Stimulated activated naive B cell treated with anti-CD40 and anti-IgM and Interleukin-4, amounts not matched to agents 10 μg/mL and 1 μg/mL and 100 μg/mL, for 72 hours (primary cell): ENCODE measurements at regions not wholly inside any gene's neighbourhood (a gene's known extent, or its start where the extent isn't known, plus 50 kb on each side); places are given as distances from the start of the nearest gene placed in this dataset.

Source experiments
- ATAC-seq, 2 donors: fragments of 150-1000 bp; cut with Tn5 transposase; replicated peaks; 2 replicates each; pipeline ENCODE4 v1.10.0; 2021; ENCODE audit warnings: moderate library complexity in 1 of 2
- DNase-seq: peaks from one replicate; pipeline ENCODE4 v3.0.0; 2021
- H3K27ac Mint-ChIP-seq: one replicate; pipeline ENCODE4 v1.8.0; 2022; ENCODE audit warnings: mild to moderate bottlenecking, mixed read lengths
- H3K27me3 Mint-ChIP-seq, 2 donors: one replicate each; pipeline ENCODE4 v1.8.0; 2022; ENCODE audit warnings: mixed read lengths in 2 of 2
- H3K36me3 Mint-ChIP-seq, 2 donors: one replicate each; pipeline ENCODE4 v1.8.0; 2022; ENCODE audit warnings: mixed read lengths in 2 of 2, mild to moderate bottlenecking in 1 of 2
- H3K4me1 Mint-ChIP-seq, 2 donors: one replicate each; pipeline ENCODE4 v1.8.0; 2022; ENCODE audit warnings: mixed read lengths in 2 of 2, mild to moderate bottlenecking in 1 of 2
- H3K4me3 Mint-ChIP-seq, 2 donors: one replicate each; pipeline ENCODE4 v1.8.0; 2022; ENCODE audit warnings: mild to moderate bottlenecking in 2 of 2, mixed read lengths in 2 of 2, moderate library complexity in 1 of 2
- H3K9me3 Mint-ChIP-seq, 2 donors: one replicate each; pipeline ENCODE4 v1.8.0; 2022; ENCODE audit warnings: mixed read lengths in 2 of 2, mild to moderate bottlenecking in 1 of 2

DNA sequence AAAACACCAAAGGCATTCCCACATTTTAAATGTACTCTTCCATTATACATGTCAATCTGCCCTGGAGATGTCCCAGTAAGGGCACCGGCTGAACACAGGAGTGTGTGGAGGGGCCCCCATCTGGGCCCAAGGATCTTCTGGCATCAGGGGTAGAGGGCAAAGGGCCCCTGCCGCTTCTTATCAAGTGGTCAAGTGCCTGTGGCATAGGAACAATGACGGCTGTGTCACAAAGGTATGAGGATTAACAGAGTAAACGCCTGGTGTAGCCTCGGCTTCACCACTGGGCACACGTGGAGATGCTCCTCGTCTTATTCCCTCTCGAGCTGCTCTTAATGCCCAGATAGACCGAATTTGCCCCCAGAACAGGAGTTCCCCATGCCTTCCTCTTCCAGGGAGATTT, 169.7 kb upstream of the GLI2 start:
- no peak for DNase-seq
- Mint-ChIP-seq H3K27ac (no peak overlapping the region), H3K9me3 (no peaks in the 10 kb centered on the region), H3K4me1 (no peaks in the 10 kb centered on the region), H3K4me3 (no peak overlapping the region), H3K27me3 (no peaks in the 10 kb centered on the region), H3K36me3 (no peaks in the 10 kb centered on the region)
- no peak for ATAC-seq

DNA sequence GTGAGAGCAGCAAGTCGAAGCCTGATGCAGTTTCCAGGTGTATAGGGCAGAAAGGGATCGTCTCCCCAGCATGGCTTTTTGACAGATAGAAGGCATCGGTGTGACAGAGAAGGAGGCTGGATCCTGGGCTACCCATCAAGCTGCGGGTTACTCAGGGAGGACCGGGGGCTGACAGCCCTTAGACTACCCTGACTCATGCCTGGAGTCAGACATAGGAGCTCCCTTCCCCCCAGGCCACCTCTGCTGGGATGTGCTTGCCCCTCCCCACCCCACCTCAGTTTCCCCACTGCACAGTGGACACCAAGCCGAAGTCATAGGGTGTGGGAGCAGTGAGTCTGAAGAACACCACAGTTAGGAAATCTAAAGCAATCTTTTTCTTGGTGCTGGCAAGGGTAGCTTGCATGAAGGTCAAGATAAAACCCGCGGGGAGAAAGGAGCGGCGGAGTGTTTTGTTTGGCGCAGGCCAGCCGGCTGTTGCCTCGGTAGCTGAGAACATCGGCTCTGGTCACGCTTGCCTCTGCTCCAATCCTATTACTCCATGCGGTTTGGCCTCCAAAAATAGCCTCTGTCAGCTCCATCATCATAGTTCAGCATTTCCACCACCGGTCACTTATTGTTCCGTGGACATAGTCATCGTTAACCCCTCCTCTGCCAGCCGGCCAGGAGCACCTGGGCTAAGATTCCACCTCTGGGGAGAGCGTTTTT, 169.2 kb upstream of the GLI2 start:
- H3K27ac Mint-ChIP-seq, result no peak overlapping the region
- H3K4me3 Mint-ChIP-seq, result no peak overlapping the region
- H3K9me3 Mint-ChIP-seq, result no peaks in the 10 kb centered on the region
- H3K36me3 Mint-ChIP-seq, result no peaks in the 10 kb centered on the region
- no peaks in the 10 kb centered on the region for H3K4me1 Mint-ChIP-seq
- H3K27me3 Mint-ChIP-seq, result no peaks in the 10 kb centered on the region
- ATAC-seq (no peak), DNase-seq (no peak)

DNA sequence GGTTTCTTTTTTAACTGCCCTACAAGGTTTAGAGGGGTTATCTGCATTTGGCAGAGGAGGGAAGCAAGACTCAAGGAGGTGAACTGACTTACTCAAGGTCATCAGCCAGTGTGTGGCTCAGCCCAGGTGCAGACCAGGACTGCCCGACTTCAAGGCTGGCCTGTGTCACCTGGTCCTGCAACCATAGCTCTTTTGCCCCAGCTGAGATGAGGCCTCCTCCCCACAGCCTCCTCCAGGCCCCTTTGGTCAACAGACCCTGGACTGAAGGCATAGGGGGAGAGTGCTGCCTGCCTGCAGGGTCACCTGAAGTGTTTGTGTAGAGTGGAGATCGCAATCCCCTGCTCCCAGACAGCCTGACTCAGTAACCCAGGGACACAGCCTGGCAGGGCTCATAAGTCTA, 168.5 kb upstream of the GLI2 start:
- DNase-seq, result no peak

DNA sequence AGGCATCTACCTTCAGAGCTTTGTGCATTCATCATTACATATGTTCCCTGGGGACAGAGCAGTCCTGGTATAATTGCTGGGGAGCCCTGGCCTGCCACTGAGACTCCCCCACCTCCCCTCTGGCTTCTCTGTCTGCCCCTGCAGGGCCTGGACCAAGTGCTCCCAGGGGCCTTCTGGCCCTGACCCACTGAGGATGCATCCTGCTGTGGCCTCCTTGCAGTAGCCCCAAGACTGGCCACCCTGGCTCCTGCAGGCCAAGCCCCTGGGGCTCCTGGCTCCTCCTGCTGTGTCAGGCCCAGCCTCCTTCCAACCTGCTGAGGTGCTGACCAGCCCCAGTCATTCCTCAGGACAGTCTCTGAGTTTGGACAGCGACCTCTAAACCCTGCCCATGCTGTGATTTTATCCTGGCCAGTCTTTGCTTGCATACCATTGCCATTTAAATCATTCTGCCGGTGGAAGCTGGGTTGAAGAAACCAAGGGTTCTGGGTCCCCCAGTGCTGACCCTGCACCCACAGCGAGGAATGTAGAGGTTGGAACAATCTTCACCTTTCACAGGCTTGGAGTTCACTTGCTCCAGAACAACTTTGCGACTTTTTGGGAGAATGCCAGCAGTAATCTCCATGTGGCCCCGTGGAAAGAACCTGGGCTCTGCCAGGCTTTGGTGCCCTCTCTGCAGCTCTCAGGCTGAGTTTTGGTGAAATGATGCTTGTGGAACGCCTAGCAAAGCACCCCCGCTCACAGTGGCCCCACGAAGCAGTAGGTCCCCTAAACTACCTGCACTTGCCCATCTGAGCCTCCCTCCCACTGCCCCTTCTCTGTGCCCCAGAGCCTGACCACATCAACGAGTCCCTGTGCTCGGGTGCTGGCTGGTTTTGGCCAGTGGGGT, 167.3 kb upstream of the GLI2 start:
- Mint-ChIP-seq H3K36me3 (no peaks in the 10 kb centered on the region), H3K4me1 (peaks cover 0 to 8% of the 10 kb centered on the region in 2 donors), H3K27me3 (peaks cover 0 to 3% of the 10 kb centered on the region in 2 donors), H3K9me3 (no peaks in the 10 kb centered on the region), H3K4me3 (no peak overlapping the region), H3K27ac (no peak overlapping the region)
- no peak for DNase-seq
- ATAC-seq, result no peak

More for the DNA sequence above, 168.5 kb upstream of the GLI2 start:
- H3K9me3 Mint-ChIP-seq, result no peaks in the 10 kb centered on the region
- no peak overlapping the region for H3K27ac Mint-ChIP-seq
- no peaks in the 10 kb centered on the region for H3K36me3 Mint-ChIP-seq
- no peaks in the 10 kb centered on the region for H3K4me1 Mint-ChIP-seq
- no peak for ATAC-seq
- H3K4me3 Mint-ChIP-seq, result no peak overlapping the region
- no peaks in the 10 kb centered on the region for H3K27me3 Mint-ChIP-seq

DNA sequence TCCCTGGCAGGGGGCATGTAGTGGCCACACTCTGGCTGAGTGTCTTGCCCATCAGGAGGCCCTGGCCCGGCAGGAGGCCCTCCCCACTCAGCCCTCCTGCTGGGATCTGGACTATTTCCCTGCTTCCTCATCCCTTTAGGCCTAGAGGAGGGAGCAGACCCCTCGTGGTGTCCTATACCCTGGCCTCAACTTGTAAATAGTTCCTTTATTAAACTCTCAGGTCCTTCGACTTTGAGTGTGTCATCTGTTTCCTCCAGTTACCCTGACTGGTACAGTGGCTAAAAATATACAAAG, 166.7 kb upstream of the GLI2 start:
- Mint-ChIP-seq H3K36me3 (no peaks in the 10 kb centered on the region), H3K27ac (no peak overlapping the region), H3K9me3 (no peaks in the 10 kb centered on the region), H3K4me1 (peaks cover 0 to 8% of the 10 kb centered on the region in 2 donors), H3K27me3 (peaks cover 0 to 4% of the 10 kb centered on the region in 2 donors), H3K4me3 (no peak overlapping the region)
- ATAC-seq, result no peak
- no peak for DNase-seq

DNA sequence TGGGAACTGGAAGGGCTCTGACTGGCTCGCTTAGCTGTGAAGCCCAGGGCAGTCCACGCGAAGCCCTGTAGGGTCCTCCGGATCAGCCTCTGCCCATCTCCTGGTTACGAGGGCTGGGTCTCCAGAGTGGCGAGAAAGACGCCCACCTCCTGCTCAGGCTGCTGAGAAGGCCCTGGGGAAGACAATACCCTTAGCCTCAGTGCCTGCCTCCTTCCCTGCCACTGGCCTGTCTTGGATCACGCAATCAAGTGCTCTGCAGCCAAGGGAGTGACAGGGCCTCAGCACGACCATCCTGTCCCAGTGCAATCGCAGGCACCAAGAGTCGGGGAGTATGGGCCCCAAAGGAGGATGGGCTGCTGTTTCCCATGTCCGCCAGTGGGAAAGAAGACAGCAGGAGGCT, 165.7 kb upstream of the GLI2 start:
- no peak overlapping the region for H3K27ac Mint-ChIP-seq
- H3K4me1 Mint-ChIP-seq, result peaks cover 0 to 8% of the 10 kb centered on the region in 2 donors
- no peak for ATAC-seq
- H3K4me3 Mint-ChIP-seq, result no peak overlapping the region
- no peaks in the 10 kb centered on the region for H3K36me3 Mint-ChIP-seq
- H3K27me3 Mint-ChIP-seq, result peaks cover 5 to 10% of the 10 kb centered on the region in 2 donors
- no peak for DNase-seq
- H3K9me3 Mint-ChIP-seq, result no peaks in the 10 kb centered on the region

DNA sequence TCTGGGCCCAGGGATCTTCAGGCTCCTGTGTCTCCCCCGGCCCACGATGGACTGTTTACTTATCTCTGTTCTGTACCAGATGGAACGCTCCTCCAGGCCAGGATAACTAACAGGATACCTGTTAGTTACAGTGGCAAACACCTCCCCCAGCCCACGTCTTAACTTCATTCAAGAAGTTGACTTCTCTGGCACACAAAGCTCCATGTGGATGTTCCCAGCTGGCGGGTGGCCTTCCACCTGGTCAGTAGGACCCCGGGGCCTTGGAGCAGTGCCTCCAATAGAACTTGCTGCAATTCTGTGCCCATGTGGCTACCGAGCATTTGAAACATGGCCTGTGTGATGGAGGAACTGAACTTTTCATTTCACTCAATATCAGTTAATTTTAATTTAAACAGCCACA, 165.1 kb upstream of the GLI2 start:
- no peak for ATAC-seq
- H3K4me1 Mint-ChIP-seq, result peaks cover 0 to 8% of the 10 kb centered on the region in 2 donors

DNA sequence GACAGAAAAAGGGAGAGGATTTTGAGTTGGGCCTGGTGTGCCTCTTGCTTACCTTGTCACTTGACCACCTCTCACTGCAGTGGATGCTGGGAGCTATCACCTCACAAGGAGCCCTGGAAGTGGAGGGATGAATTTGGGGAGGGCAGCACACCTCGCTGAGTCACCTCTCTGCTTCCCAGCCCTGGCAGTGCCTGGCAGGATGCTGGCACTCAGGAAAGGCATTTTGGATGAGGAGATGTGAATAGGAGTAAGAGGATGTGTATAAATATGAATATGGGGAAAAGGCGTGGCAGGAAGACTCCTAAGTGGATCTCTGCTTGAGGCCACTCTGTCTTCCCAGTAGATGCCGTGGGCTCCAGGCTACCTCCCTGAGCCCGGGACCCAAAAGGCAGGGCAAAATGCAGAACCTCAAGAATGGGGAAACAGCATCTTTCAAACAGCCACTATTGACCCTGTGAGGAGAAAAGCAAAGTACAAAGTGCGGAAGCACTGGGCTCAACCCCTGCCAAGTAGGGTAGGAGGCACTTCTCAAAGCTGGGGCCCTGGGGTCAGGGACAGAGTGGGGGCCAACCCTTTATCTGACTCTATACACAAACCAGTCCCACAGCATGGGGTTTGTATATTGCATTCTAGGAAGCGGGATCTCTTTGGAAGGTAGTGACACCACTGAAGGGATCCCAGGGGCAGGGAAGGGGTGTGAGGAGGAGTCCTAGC, 164.5 kb upstream of the GLI2 start:
- DNase-seq (no peak), ATAC-seq (no peak)
- Mint-ChIP-seq H3K4me1 (peaks cover 0 to 8% of the 10 kb centered on the region in 2 donors), H3K27ac (no peak overlapping the region), H3K27me3 (peaks cover 15 to 19% of the 10 kb centered on the region in 2 donors), H3K9me3 (no peaks in the 10 kb centered on the region), H3K4me3 (no peak overlapping the region), H3K36me3 (no peaks in the 10 kb centered on the region)

More for the DNA sequence above, 165.1 kb upstream of the GLI2 start:
- Mint-ChIP-seq H3K27me3 (peaks cover 9 to 13% of the 10 kb centered on the region in 2 donors), H3K36me3 (no peaks in the 10 kb centered on the region), H3K27ac (no peak overlapping the region), H3K4me3 (no peak overlapping the region), H3K9me3 (no peaks in the 10 kb centered on the region)
- DNase-seq, result no peak

DNA sequence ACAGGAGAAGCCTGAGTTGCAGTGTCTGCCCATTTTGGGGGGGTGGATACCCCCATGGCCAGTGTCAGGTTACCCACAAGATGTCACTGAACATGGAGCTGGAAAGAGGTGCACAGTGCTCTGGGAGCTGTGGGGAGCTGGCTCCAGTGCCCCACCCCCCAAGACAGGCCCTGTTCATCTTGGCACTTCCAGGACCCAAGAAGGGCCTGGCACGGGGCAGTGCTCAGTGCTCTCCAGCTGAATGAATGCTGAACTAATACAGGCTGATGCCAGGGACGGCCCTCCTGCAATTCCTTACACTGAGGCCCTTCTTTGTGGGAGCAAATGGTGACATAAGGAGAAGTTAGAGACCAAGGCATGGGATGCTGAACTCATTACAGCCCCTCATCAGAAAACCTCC, 163.4 kb upstream of the GLI2 start:
- DNase-seq (no peak), ATAC-seq (no peak)
- Mint-ChIP-seq H3K27me3 (peaks cover 21 to 24% of the 10 kb centered on the region in 2 donors), H3K4me1 (peaks cover under 1 to 8% of the 10 kb centered on the region in 2 donors), H3K27ac (no peak overlapping the region), H3K9me3 (no peaks in the 10 kb centered on the region), H3K36me3 (no peaks in the 10 kb centered on the region), H3K4me3 (no peak overlapping the region)

DNA sequence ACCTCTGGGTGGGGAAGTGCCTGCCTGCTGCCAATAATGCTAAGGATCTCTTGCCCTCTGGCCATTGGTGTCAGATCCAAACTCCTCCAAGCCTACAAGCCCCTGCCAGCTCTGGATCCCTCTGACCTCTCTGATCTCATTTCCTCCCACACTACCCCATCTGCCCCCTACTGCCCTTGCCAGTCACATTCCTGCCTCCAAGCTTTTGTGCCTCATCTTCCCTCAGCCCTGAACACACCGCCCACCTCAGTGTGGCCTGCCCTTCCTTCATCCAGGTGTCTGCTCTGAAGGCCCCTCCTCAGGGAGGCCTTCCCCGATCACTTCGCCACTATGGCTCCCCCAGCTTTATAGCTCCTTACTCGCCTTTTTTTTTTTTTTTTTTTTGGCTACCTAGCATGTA, 161.0 kb upstream of the GLI2 start:
- Mint-ChIP-seq H3K4me1 (peaks cover 2 to 8% of the 10 kb centered on the region in 2 donors), H3K36me3 (no peaks in the 10 kb centered on the region)

DNA sequence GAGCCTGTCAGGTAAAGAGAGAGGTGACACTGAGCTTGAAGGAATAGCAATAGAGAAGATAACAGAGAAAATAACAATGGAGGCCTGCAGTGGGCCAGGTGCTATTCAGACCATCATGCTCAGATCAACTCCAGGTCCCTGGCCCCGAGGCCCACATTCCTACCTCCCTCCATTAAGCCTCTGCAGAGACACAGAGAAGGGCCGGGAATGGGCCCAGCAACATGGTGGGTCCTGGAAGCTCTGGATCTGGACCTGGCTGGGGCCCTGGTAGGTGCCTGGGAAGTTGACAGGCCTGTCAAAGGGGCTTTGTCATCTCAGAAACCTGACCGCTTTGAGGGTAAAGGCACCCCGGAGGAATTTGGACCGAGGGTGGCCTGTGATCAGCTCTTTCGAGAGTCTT, 159.7 kb upstream of the GLI2 start:
- H3K4me1 Mint-ChIP-seq, result peaks cover 2 to 8% of the 10 kb centered on the region in 2 donors
- no peaks in the 10 kb centered on the region for H3K9me3 Mint-ChIP-seq
- peaks cover 34 to 36% of the 10 kb centered on the region in 2 donors for H3K27me3 Mint-ChIP-seq
- no peak overlapping the region for H3K4me3 Mint-ChIP-seq
- H3K36me3 Mint-ChIP-seq, result no peaks in the 10 kb centered on the region
- no peak overlapping the region for H3K27ac Mint-ChIP-seq
- DNase-seq (no peak), ATAC-seq (no peak)

More for the DNA sequence above, 161.0 kb upstream of the GLI2 start:
- no peak for DNase-seq
- Mint-ChIP-seq H3K27ac (no peak overlapping the region), H3K9me3 (no peaks in the 10 kb centered on the region), H3K4me3 (no peak overlapping the region), H3K27me3 (peaks cover 34% of the 10 kb centered on the region in 2 donors)
- ATAC-seq, result no peak

DNA sequence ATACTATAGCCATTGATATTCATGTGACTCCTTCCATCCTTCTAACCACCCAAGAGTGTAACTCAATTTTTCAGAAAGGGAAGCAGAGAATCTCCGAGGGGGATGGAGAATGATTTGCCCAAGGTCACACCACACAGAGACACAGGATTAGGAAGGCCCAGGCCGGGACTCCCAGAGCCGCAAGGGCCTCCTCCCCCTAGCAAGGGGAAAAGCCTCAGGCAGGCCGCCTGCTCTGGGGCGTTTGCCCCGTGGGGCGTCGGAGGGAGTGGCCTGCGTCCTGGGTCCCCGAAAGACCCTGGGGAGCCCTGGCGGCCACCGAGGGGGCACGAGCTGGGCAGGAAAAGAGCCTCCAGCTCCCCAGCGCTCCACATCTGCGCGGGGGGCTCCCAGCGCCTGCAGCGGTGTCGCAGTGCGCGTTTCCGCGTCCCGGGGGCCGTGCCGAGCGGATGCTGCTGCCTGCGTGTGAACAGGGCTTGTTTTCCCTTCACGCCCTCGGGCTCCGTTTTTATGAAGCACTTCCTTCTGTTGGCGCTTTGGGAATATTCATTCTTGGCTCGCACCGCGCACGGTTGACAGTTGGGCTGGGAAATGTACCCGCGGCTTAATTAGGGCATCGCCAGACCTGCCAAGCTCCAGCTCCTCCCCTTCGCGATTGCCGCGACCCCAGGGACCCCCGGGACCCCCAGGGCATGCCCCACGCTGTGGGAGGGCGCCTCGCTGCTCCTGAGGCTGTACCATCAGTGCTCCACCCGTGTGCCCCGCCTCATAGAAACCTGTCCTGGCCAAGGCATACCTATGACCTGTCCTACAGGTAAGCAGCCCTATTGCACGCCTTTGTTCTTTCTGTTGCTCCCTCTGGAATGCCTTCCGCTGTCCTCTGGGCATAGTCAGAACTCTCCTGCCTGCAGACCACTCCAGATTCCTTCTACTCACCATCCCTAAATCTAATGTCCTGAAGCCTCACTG, 158.9 kb upstream of the GLI2 start:
- no peaks in the 10 kb centered on the region for H3K9me3 Mint-ChIP-seq
- DNase-seq (no peak), ATAC-seq (no peak)
- H3K36me3 Mint-ChIP-seq, result no peaks in the 10 kb centered on the region
- H3K27ac Mint-ChIP-seq, result no peak overlapping the region
- H3K4me3 Mint-ChIP-seq, result no peak overlapping the region
- H3K27me3 Mint-ChIP-seq, result peaks cover 34 to 38% of the 10 kb centered on the region in 2 donors
- H3K4me1 Mint-ChIP-seq, result peaks cover 2 to 8% of the 10 kb centered on the region in 2 donors

DNA sequence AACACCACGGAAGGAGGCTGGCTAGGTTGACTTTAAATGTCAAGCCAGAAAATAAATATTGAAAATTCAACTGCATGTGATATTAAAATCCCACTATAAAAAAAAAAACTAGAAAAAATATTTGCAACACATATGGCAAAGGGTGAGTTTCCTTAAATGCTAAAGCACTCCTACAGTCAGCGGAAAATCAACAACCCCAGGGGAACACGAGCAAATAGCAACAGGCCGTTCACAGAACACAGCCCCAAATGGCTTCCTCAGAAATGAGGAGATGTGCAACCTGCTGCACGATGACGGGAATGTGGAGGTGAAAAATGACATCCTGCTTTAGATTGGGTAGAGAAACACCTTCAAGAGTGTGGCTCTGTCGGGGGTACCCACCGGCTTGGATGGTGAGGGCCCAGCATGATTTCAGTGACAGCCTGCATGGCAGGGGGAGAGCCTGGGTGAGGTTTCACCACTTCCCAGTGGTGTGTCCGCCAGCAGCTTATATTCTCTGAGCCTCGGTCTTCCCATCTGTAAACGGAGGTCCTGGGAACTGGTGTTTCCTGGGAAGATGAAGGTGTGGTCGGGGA, 157.9 kb upstream of the GLI2 start:
- Mint-ChIP-seq H3K4me3 (no peak overlapping the region), H3K27ac (no peak overlapping the region), H3K9me3 (no peaks in the 10 kb centered on the region), H3K4me1 (peaks cover 2 to 6% of the 10 kb centered on the region in 2 donors), H3K27me3 (peaks cover 34 to 38% of the 10 kb centered on the region in 2 donors), H3K36me3 (no peaks in the 10 kb centered on the region)
- ATAC-seq, result no peak
- DNase-seq, result no peak
